Transverse colon (tissue), 4 donors: ENCODE measurements at regions not wholly inside any gene's neighbourhood (a gene's known extent, or its start where the extent isn't known, plus 50 kb on each side); places are given as distances from the start of the nearest gene placed in this dataset.

Source experiments
- DNase-seq: peaks from one replicate; pipeline ENCODE4 v3.0.0-alpha.2; 2019
- H3K27ac ChIP-seq, 4 donors: fragments of 200-600 bp; sonication (generic); 2 replicates each; pipeline ENCODE4 v1.5.1; 2016 to 2018; ENCODE audit warnings: inconsistent platforms in 4 of 4
- H3K27me3 ChIP-seq: fragments of 200-600 bp; sonication (generic); 2 replicates; pipeline ENCODE4 v1.5.1; 2017; ENCODE audit warnings: inconsistent platforms
- H3K36me3 ChIP-seq, 4 donors: fragments of 200-600 bp; sonication (generic); 2 replicates each; pipeline ENCODE4 v1.5.1; 2017 to 2019; ENCODE audit warnings: inconsistent platforms in 4 of 4
- H3K4me1 ChIP-seq, 4 donors: fragments of 200-600 bp; sonication (generic); 2 replicates each; pipeline ENCODE4 v1.5.1; 2017 to 2020; ENCODE audit warnings: inconsistent platforms in 4 of 4
- H3K4me3 ChIP-seq, 4 donors: fragments of 200-600 bp; sonication (generic); 1 replicate in 1 of 4; 2 replicates in 3 of 4; pipeline versions ENCODE4 v1.5.1 to v1.6.1; 2017 to 2019; ENCODE audit warnings: inconsistent platforms in 4 of 4
- H3K9me3 ChIP-seq, 2 donors: fragments of 200-600 bp; sonication (generic); 2 replicates each; pipeline ENCODE4 v1.5.1; 2017 to 2019; ENCODE audit warnings: inconsistent platforms in 2 of 2
- CTCF ChIP-seq, 5 experiments: fragments of 200-600 bp in 3 of 5; fragments of 450-650 bp in 2 of 5; sonication (generic) in 3 of 5; IDR thresholded peaks; 1 replicate in 2 of 5; 2 replicates in 3 of 5; pipeline ENCODE4 v1.5.1; 2016 to 2017; ENCODE audit warnings: antibody characterized with exemption in 5 of 5, inconsistent platforms in 3 of 5, mild to moderate bottlenecking in 2 of 5, moderate library complexity in 1 of 5
- EP300 ChIP-seq: sonication (generic); formaldehyde crosslinking; IDR thresholded peaks from one replicate; pipeline ENCODE4 v1.6.1; 2017; ENCODE audit warnings: antibody characterized with exemption, low read depth
- POLR2A ChIP-seq: fragments of 450-650 bp; IDR thresholded peaks from one replicate; pipeline ENCODE4 v1.6.1; 2016; ENCODE audit warnings: antibody characterized with exemption, mild to moderate bottlenecking, moderate library complexity
- POLR2AphosphoS5 ChIP-seq, 3 donors: sonication (generic); formaldehyde crosslinking; IDR thresholded peaks; one replicate each; pipeline ENCODE4 v1.6.1; 2016; ENCODE audit warnings: antibody characterized with exemption in 3 of 3
- WGBS, 2 donors: methylation state at CpG; one replicate each; pipeline ENCODE4 v1.1.5; 2018; ENCODE audit warnings: low coverage in 1 of 2; 5-methylcytosine and 5-hydroxymethylcytosine counted together
- in situ Hi-C, 4 donors: fragments of 200-750 bp; cut with MboI; loops; one replicate each; pipeline versions ENCODE4 v1.15.0 to v1.15.1; 2017; ENCODE audit warnings: low sequenced_read_pairs in 3 of 4, low pct_ligation_motif_present in 1 of 4, low pct_unique_long_range_greater_than_20kb in 1 of 4
- intact Hi-C: fragments of 100-400 bp; cut with DNase I; formaldehyde crosslinking; loops from one replicate; pipeline ENCODE4 v1.15.1; 2023; ENCODE audit warnings: low total_unique reads

DNA sequence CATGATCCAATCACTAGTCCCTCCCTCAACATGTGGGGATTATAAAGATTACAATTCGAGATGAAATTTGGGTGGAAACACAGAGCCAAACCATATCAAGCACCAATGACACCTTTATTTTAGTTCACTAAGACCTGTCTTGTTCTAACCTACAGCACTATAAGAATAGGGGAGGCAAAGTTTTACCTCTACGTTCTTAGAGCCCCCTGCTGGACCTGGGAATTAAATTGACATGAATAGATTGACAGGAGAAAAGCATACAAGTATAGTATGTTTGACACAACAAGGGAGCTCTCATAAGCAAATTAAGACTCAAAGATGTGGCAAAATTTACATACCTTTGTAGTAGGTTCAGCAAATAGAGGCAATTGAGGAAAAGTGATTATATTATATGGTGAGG is 974.4 kb upstream of the ALCAM start:
- TF ChIP-seq CTCF (IDR thresholded peaks at IDR 0.05) (no peak), POLR2A (no peak), POLR2AphosphoS5 (IDR thresholded peaks at IDR 0.05) (no peak), EP300 (no peak)
- Histone ChIP-seq H3K4me1 (no peaks in the 10 kb centered on the region), H3K27ac (no peak overlapping the region), H3K4me3 (no peak overlapping the region), H3K36me3 (no peaks in the 10 kb centered on the region), H3K9me3 (no peaks in the 10 kb centered on the region), H3K27me3 (no peaks in the 10 kb centered on the region)
- in situ Hi-C loops: no loop called here
- no peak for DNase-seq
- whole genome bisulfite sequencing, 2 donors: 61 to 69% methylated on average over 2 of the region's 2 CpGs
- intact Hi-C loops: no loop called here

DNA sequence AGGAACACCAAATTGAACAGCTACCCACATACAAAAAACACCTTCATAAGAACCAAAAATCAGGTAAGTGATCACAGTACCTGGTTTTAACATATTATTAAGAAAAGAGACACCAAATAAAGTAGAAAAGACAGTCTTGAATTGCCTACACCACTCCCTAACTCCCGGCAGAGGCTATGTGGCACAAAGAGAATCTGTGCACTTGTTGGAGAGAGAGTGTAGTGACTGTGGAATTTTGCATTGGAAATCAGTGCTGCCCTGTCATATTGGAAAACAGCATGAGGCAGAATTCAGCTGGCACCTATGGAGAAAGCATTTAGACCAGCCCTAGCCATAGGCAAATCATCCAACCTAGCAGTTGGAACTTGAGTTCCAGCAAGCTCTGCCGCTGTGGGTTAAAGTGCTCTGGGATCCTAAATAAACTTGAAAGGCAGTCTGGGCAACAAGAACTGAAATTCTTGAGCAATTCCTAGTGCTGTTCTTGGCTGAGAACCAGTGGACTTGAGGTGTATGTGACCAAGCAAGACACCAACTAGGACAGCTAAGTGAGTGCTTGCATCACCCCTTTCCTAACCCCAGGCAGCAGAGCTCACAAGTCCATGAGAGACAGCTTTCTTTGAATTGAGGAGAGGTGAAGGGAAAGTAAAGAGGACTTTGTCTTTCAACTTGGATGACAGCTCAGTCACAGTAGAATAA is 969.6 kb upstream of the ALCAM start:
- 82 to 94% methylated on average over 2 of the region's 2 CpGs for WGBS, 2 donors
- intact Hi-C loops: no loop called here
- in situ Hi-C loops: no loop called here
- H3K4me3 ChIP-seq: no peak overlapping the region
- H3K27ac ChIP-seq: no peak overlapping the region
- no peaks in the 10 kb centered on the region for H3K36me3 ChIP-seq
- H3K4me1 ChIP-seq: no peaks in the 10 kb centered on the region
- TF ChIP-seq POLR2AphosphoS5 (IDR thresholded peaks at IDR 0.05): no peak
- TF ChIP-seq POLR2A: no peak
- TF ChIP-seq EP300: no peak
- no peak for DNase-seq
- H3K27me3 ChIP-seq: no peaks in the 10 kb centered on the region
- peaks cover 0 to 8% of the 10 kb centered on the region in 2 donors for H3K9me3 ChIP-seq

DNA sequence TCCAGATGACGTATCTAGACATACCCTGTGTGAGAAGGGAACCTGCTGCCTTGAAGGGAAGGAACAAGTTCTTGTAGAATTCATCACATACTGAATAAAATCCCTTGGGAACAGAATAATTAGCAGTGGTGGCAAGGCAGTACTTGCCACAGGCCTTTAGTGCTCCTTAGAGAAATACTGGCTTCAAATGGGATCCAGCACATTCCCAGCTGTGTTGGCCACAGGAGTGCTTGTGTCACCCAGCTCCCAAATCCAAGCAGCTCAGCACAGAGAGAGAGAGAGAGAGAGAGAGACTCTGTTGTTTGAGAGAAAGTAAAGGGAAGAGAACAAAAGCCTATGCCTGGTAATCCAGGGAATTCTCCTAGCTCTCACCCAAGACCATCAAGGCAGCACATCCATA is 969.0 kb upstream of the ALCAM start:
- in situ Hi-C loops: no loop called here
- 81% methylated on average over 1 of the region's 1 CpG; no CpG with 5 or more reads in 1 of the 2 donors for WGBS, 2 donors

GRCh38 chr3:104402902-104403301 is 963.8 kb upstream of the ALCAM start:
- in situ Hi-C loops (no loop called here), intact Hi-C loops (no loop called here)
- TF ChIP-seq POLR2A (no peak), EP300 (no peak), CTCF (IDR thresholded peaks at IDR 0.05) (no peak), POLR2AphosphoS5 (IDR thresholded peaks at IDR 0.05) (no peak)
- no peak overlapping the region for H3K27ac ChIP-seq
- WGBS, 2 donors: 82 to 83% methylated on average over 2 of the region's 2 CpGs
- no peak for DNase-seq
- peaks cover 0 to 8% of the 10 kb centered on the region in 2 donors for H3K9me3 ChIP-seq
- H3K36me3 ChIP-seq: no peaks in the 10 kb centered on the region
- no peaks in the 10 kb centered on the region for H3K4me1 ChIP-seq
- H3K27me3 ChIP-seq: no peaks in the 10 kb centered on the region
- H3K4me3 ChIP-seq: no peak overlapping the region

More for the DNA sequence above, 969.0 kb upstream of the ALCAM start:
- H3K27me3 ChIP-seq: no peaks in the 10 kb centered on the region
- H3K27ac ChIP-seq: no peak overlapping the region
- intact Hi-C loops: no loop called here
- peaks cover 0 to 8% of the 10 kb centered on the region in 2 donors for H3K9me3 ChIP-seq
- TF ChIP-seq POLR2AphosphoS5 (IDR thresholded peaks at IDR 0.05): no peak
- TF ChIP-seq POLR2A: no peak
- no peak for TF ChIP-seq EP300
- TF ChIP-seq CTCF (IDR thresholded peaks at IDR 0.05): no peak
- DNase-seq: no peak
- H3K4me3 ChIP-seq: no peak overlapping the region
- no peaks in the 10 kb centered on the region for H3K4me1 ChIP-seq
- H3K36me3 ChIP-seq: no peaks in the 10 kb centered on the region

GRCh38 chr3:104411757-104412156 is 955.0 kb upstream of the ALCAM start:
- H3K27me3 ChIP-seq: no peaks in the 10 kb centered on the region
- no peaks in the 10 kb centered on the region for H3K9me3 ChIP-seq
- WGBS, 2 donors: 69 to 82% methylated on average over 4 of the region's 4 CpGs
- intact Hi-C loops: no loop called here
- no peak for TF ChIP-seq CTCF (IDR thresholded peaks at IDR 0.05)
- DNase-seq: no peak
- no peaks in the 10 kb centered on the region for H3K36me3 ChIP-seq
- H3K4me1 ChIP-seq: no peaks in the 10 kb centered on the region
- in situ Hi-C loops: no loop called here
- no peak overlapping the region for H3K4me3 ChIP-seq
- H3K27ac ChIP-seq: no peak overlapping the region
